H9 (cell line): ENCODE measurements at regions not wholly inside any gene's neighbourhood (a gene's known extent, or its start where the extent isn't known, plus 50 kb on each side); places are given as distances from the start of the nearest gene placed in this dataset.

Source experiments
- DNase-seq: peaks from one replicate; pipeline ENCODE4 v3.0.0-alpha.2; 2017
- H2AFZ ChIP-seq: one replicate; pipeline ENCODE4 v1.6.1; 2013; ENCODE audit warnings: mild to moderate bottlenecking, low read length, control low read depth, moderate library complexity
- H2AK5ac ChIP-seq: 2 replicates; pipeline ENCODE4 v1.6.1; 2013; ENCODE audit warnings: low read length, control low read depth, mixed read lengths; ENCODE audit not compliant: insufficient read length
- H2BK120ac ChIP-seq: one replicate; pipeline ENCODE4 v1.6.1; 2013; ENCODE audit warnings: low read depth, mild to moderate bottlenecking, low read length, control low read depth, inconsistent platforms; ENCODE audit not compliant: poor library complexity, severe bottlenecking
- H2BK12ac ChIP-seq: 2 replicates; pipeline ENCODE4 v1.6.1; 2013; ENCODE audit warnings: low read length, control low read depth, mixed read lengths, low read depth; ENCODE audit not compliant: insufficient read length
- H2BK15ac ChIP-seq: 2 replicates; pipeline ENCODE4 v1.6.1; 2013; ENCODE audit warnings: low read depth, low read length, control low read depth
- H2BK20ac ChIP-seq: one replicate; pipeline ENCODE4 v1.6.1; 2013; ENCODE audit warnings: low read depth, mild to moderate bottlenecking, low read length, control low read depth, inconsistent platforms; ENCODE audit not compliant: poor library complexity, severe bottlenecking
- H2BK5ac ChIP-seq: 2 replicates; pipeline ENCODE4 v1.6.1; 2013; ENCODE audit warnings: low read length, control low read depth, mixed read lengths; ENCODE audit not compliant: insufficient read length
- H3K14ac ChIP-seq: 2 replicates; pipeline ENCODE4 v1.6.1; 2013; ENCODE audit warnings: low read length, control low read depth; ENCODE audit not compliant: insufficient read depth
- H3K18ac ChIP-seq: 2 replicates; pipeline ENCODE4 v1.6.1; 2013; ENCODE audit warnings: low read depth, mild to moderate bottlenecking, mixed read lengths, low read length, control low read depth; ENCODE audit not compliant: insufficient read length
- H3K23ac ChIP-seq: 2 replicates; pipeline ENCODE4 v1.6.1; 2013; ENCODE audit warnings: low read length, control low read depth, mixed read lengths, low read depth; ENCODE audit not compliant: insufficient read length
- H3K23me2 ChIP-seq: 2 replicates; pipeline ENCODE4 v1.6.1; 2013; ENCODE audit warnings: low read depth, mild to moderate bottlenecking, mixed read lengths, low read length, control low read depth; ENCODE audit not compliant: insufficient read length, poor library complexity, severe bottlenecking
- H3K27ac ChIP-seq: 2 replicates; pipeline ENCODE4 v1.5.1; 2013; ENCODE audit warnings: low read length, control low read depth, mixed read lengths, low read depth; ENCODE audit not compliant: insufficient read length
- H3K27me3 ChIP-seq: 2 replicates; pipeline ENCODE4 v1.6.1; 2013; ENCODE audit warnings: low read length, control low read depth, inconsistent platforms; ENCODE audit not compliant: insufficient read depth
- H3K4ac ChIP-seq: 2 replicates; pipeline ENCODE4 v1.6.1; 2013; ENCODE audit warnings: low read depth, mild to moderate bottlenecking, control low read depth, inconsistent platforms, low read length, moderate library complexity
- H3K4me1 ChIP-seq: 2 replicates; pipeline ENCODE4 v1.6.1; 2013; ENCODE audit warnings: low read length, control low read depth, inconsistent platforms; ENCODE audit not compliant: insufficient read depth
- H3K4me2 ChIP-seq: 2 replicates; pipeline ENCODE4 v1.6.1; 2013; ENCODE audit warnings: low read length, control low read depth, mixed read lengths; ENCODE audit not compliant: insufficient read length, insufficient read depth
- H3K56ac ChIP-seq: 2 replicates; pipeline ENCODE4 v1.6.1; 2013; ENCODE audit warnings: low read depth, mild to moderate bottlenecking, mixed read lengths, low read length, control low read depth; ENCODE audit not compliant: insufficient read length
- H3K79me1 ChIP-seq: 2 replicates; pipeline ENCODE4 v1.6.1; 2013; ENCODE audit warnings: low read depth, mild to moderate bottlenecking, moderate library complexity, low read length, control low read depth, inconsistent platforms; ENCODE audit not compliant: insufficient read depth, poor library complexity, severe bottlenecking
- H3K79me2 ChIP-seq: 2 replicates; pipeline ENCODE4 v1.6.1; 2013; ENCODE audit warnings: low read length, control low read depth, inconsistent platforms; ENCODE audit not compliant: insufficient read depth
- H3K9ac ChIP-seq: 2 replicates; pipeline ENCODE4 v1.6.1; 2013; ENCODE audit warnings: low read length, control low read depth, mixed read lengths; ENCODE audit not compliant: insufficient read length; ENCODE audit errors: extremely low read depth
- H3K9me3 ChIP-seq: one replicate; pipeline ENCODE4 v1.6.1; 2013; ENCODE audit warnings: low read depth, low read length, inconsistent platforms; ENCODE audit not compliant: control insufficient read depth
- H3T11ph ChIP-seq: one replicate; pipeline ENCODE4 v1.6.1; 2013; ENCODE audit warnings: mild to moderate bottlenecking, low read length, control low read depth, inconsistent platforms
- H4K20me1 ChIP-seq: one replicate; pipeline ENCODE4 v1.6.1; 2013; ENCODE audit not compliant: control insufficient read depth, insufficient read length, insufficient read depth
- H4K5ac ChIP-seq: 2 replicates; pipeline ENCODE4 v1.6.1; 2013; ENCODE audit warnings: low read depth, mild to moderate bottlenecking, mixed read lengths, low read length, control low read depth; ENCODE audit not compliant: insufficient read length
- H4K8ac ChIP-seq: replicated peaks from 2 replicates; pipeline ENCODE4 v1.6.1; 2013; ENCODE audit warnings: low read length, control low read depth, mixed read lengths, low read depth; ENCODE audit not compliant: insufficient read length
- H4K91ac ChIP-seq: 2 replicates; pipeline ENCODE4 v1.6.1; 2013; ENCODE audit warnings: low read depth, mild to moderate bottlenecking, moderate library complexity, mixed read lengths, low read length, control low read depth; ENCODE audit not compliant: insufficient read length
- H3K27ac Mint-ChIP-seq, 3 experiments: 2 replicates in 2 of 3; 3 replicates in 1 of 3; pipeline ENCODE4 v1.8.0; 2020 to 2021; ENCODE audit warnings: mixed read lengths in 3 of 3, mild to moderate bottlenecking in 1 of 3, moderate library complexity in 1 of 3
- H3K27me3 Mint-ChIP-seq: 2 replicates; pipeline ENCODE4 v1.8.0; 2021; ENCODE audit warnings: low read depth, mild to moderate bottlenecking, moderate library complexity, mixed read lengths
- H3K36me3 Mint-ChIP-seq, 3 experiments: 2 replicates in 2 of 3; 3 replicates in 1 of 3; pipeline ENCODE4 v1.8.0; 2020 to 2021; ENCODE audit warnings: low read depth in 3 of 3, mixed read lengths in 3 of 3; ENCODE audit not compliant: insufficient read depth in 1 of 3
- H3K4me1 Mint-ChIP-seq, 2 experiments: 2 replicates each; pipeline ENCODE4 v1.8.0; 2020; ENCODE audit warnings: mixed read lengths in 2 of 2
- H3K4me3 Mint-ChIP-seq, 2 experiments: 2 replicates in 1 of 2; 3 replicates in 1 of 2; pipeline ENCODE4 v1.8.0; 2020 to 2021; ENCODE audit warnings: mild to moderate bottlenecking in 2 of 2, mixed read lengths in 2 of 2, moderate library complexity in 1 of 2
- H3K9me3 Mint-ChIP-seq, 2 experiments: 2 replicates in 1 of 2; 3 replicates in 1 of 2; pipeline ENCODE4 v1.8.0; 2020; ENCODE audit warnings: mild to moderate bottlenecking in 2 of 2, mixed read lengths in 2 of 2, moderate library complexity in 1 of 2
- WGBS: extraction: QIAGEN DNeasy Blood & Tissue Kit; methylation state at CpG from one replicate; pipeline ENCODE4 v1.1.7; 2013; ENCODE audit warnings: missing lambda C conversion rate, low lambda C conversion rate, mixed read lengths; ENCODE audit not compliant: insufficient read length; ENCODE audit errors: extremely low coverage; 5-methylcytosine and 5-hydroxymethylcytosine counted together
- TF ChIP-seq, protein P1 (sequence below): fragments of 200-600 bp; sonication (generic); conservative IDR thresholded peaks from 3 replicates; pipeline ENCODE4 v1.8.0; 2021; ENCODE audit warnings: antibody characterized with exemption, mild to moderate bottlenecking

DNA sequence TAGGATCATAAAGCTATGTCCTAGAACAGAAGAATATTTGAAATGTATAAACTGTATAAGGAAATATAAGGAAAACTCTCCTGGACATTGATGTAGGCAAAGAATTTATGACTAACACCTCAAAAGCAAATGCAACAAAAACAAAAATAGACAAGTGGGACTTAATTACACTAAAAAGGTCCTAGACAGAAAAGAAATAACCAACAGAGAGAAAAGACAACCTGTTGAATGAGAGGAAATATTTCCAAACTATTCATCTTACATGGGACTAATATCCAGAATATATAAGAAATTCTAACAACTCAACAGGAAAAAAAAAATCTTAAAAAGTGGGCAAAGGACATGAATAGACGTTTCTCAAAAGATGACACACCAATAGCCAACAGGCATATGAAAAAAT, 54.4 kb upstream of the PRDX4 start:
- no peaks in the 10 kb centered on the region for H3K4me1 ChIP-seq
- no peak overlapping the region for H3K4ac ChIP-seq
- no peaks in the 10 kb centered on the region for H3K27me3 Mint-ChIP-seq
- no peaks in the 10 kb centered on the region for H3K36me3 Mint-ChIP-seq
- no peaks in the 10 kb centered on the region for H3K79me2 ChIP-seq
- no peak overlapping the region for H3K4me3 Mint-ChIP-seq
- H3T11ph ChIP-seq = no peak overlapping the region
- no peaks in the 10 kb centered on the region for H3K27me3 ChIP-seq
- no peak overlapping the region for H4K8ac ChIP-seq
- no peak overlapping the region for H2BK20ac ChIP-seq
- no peak overlapping the region for H3K56ac ChIP-seq
- no peak overlapping the region for H3K23ac ChIP-seq
- H2AK5ac ChIP-seq = no peak overlapping the region
- H3K9ac ChIP-seq = no peak overlapping the region
- no peak overlapping the region for H4K5ac ChIP-seq
- H4K91ac ChIP-seq = no peak overlapping the region
- no peak overlapping the region for H3K4me2 ChIP-seq
- H3K23me2 ChIP-seq = no peaks in the 10 kb centered on the region
- TF ChIP-seq, protein P1, sequence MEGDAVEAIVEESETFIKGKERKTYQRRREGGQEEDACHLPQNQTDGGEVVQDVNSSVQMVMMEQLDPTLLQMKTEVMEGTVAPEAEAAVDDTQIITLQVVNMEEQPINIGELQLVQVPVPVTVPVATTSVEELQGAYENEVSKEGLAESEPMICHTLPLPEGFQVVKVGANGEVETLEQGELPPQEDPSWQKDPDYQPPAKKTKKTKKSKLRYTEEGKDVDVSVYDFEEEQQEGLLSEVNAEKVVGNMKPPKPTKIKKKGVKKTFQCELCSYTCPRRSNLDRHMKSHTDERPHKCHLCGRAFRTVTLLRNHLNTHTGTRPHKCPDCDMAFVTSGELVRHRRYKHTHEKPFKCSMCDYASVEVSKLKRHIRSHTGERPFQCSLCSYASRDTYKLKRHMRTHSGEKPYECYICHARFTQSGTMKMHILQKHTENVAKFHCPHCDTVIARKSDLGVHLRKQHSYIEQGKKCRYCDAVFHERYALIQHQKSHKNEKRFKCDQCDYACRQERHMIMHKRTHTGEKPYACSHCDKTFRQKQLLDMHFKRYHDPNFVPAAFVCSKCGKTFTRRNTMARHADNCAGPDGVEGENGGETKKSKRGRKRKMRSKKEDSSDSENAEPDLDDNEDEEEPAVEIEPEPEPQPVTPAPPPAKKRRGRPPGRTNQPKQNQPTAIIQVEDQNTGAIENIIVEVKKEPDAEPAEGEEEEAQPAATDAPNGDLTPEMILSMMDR = no peak
- H3K14ac ChIP-seq = no peak overlapping the region
- H2BK120ac ChIP-seq = no peak overlapping the region
- no peaks in the 10 kb centered on the region for H3K79me1 ChIP-seq
- H3K27ac ChIP-seq = no peak overlapping the region
- no peak overlapping the region for H2BK12ac ChIP-seq
- H3K9me3 ChIP-seq = no peaks in the 10 kb centered on the region
- H2AFZ ChIP-seq = no peak overlapping the region
- H2BK5ac ChIP-seq = no peak overlapping the region
- H3K4me1 Mint-ChIP-seq = peaks cover 0 to 8% of the 10 kb centered on the region in 2 experiments; a peak in 1 of 4 replicates
- no peaks in the 10 kb centered on the region for H3K9me3 Mint-ChIP-seq
- H2BK15ac ChIP-seq = no peak overlapping the region
- DNase-seq = no peak
- no CpG with 5 or more reads among the region's 1 CpG for WGBS
- no peak overlapping the region for H3K18ac ChIP-seq
- no peak overlapping the region for H3K27ac Mint-ChIP-seq
- no peaks in the 10 kb centered on the region for H4K20me1 ChIP-seq
